Transverse colon (tissue), 4 donors: ENCODE measurements at regions not wholly inside any gene's neighbourhood (a gene's known extent, or its start where the extent isn't known, plus 50 kb on each side); places are given as distances from the start of the nearest gene placed in this dataset.

ENCODE experiments used
- DNase-seq: peaks from one replicate; pipeline ENCODE4 v3.0.0-alpha.2; 2019
- H3K27ac ChIP-seq, 4 donors: fragments of 200-600 bp; sonication (generic); 2 replicates each; pipeline ENCODE4 v1.5.1; 2016 to 2018; ENCODE audit warnings: inconsistent platforms in 4 of 4
- H3K27me3 ChIP-seq: fragments of 200-600 bp; sonication (generic); 2 replicates; pipeline ENCODE4 v1.5.1; 2017; ENCODE audit warnings: inconsistent platforms
- H3K36me3 ChIP-seq, 4 donors: fragments of 200-600 bp; sonication (generic); 2 replicates each; pipeline ENCODE4 v1.5.1; 2017 to 2019; ENCODE audit warnings: inconsistent platforms in 4 of 4
- H3K4me1 ChIP-seq, 4 donors: fragments of 200-600 bp; sonication (generic); 2 replicates each; pipeline ENCODE4 v1.5.1; 2017 to 2020; ENCODE audit warnings: inconsistent platforms in 4 of 4
- H3K4me3 ChIP-seq, 4 donors: fragments of 200-600 bp; sonication (generic); 1 replicate in 1 of 4; 2 replicates in 3 of 4; pipeline versions ENCODE4 v1.5.1 to v1.6.1; 2017 to 2019; ENCODE audit warnings: inconsistent platforms in 4 of 4
- H3K9me3 ChIP-seq, 2 donors: fragments of 200-600 bp; sonication (generic); 2 replicates each; pipeline ENCODE4 v1.5.1; 2017 to 2019; ENCODE audit warnings: inconsistent platforms in 2 of 2
- EP300 ChIP-seq: sonication (generic); formaldehyde crosslinking; IDR thresholded peaks from one replicate; pipeline ENCODE4 v1.6.1; 2017; ENCODE audit warnings: antibody characterized with exemption, low read depth
- POLR2A ChIP-seq: fragments of 450-650 bp; IDR thresholded peaks from one replicate; pipeline ENCODE4 v1.6.1; 2016; ENCODE audit warnings: antibody characterized with exemption, mild to moderate bottlenecking, moderate library complexity
- POLR2AphosphoS5 ChIP-seq, 3 donors: sonication (generic); formaldehyde crosslinking; IDR thresholded peaks; one replicate each; pipeline ENCODE4 v1.6.1; 2016; ENCODE audit warnings: antibody characterized with exemption in 3 of 3
- WGBS, 2 donors: methylation state at CpG; one replicate each; pipeline ENCODE4 v1.1.5; 2018; ENCODE audit warnings: low coverage in 1 of 2; 5-methylcytosine and 5-hydroxymethylcytosine counted together
- in situ Hi-C, 4 donors: fragments of 200-750 bp; cut with MboI; loops; one replicate each; pipeline versions ENCODE4 v1.15.0 to v1.15.1; 2017; ENCODE audit warnings: low sequenced_read_pairs in 3 of 4, low pct_ligation_motif_present in 1 of 4, low pct_unique_long_range_greater_than_20kb in 1 of 4
- intact Hi-C: fragments of 100-400 bp; cut with DNase I; formaldehyde crosslinking; loops from one replicate; pipeline ENCODE4 v1.15.1; 2023; ENCODE audit warnings: low total_unique reads
- TF ChIP-seq, protein P1 (sequence below), 5 experiments: fragments of 200-600 bp in 3 of 5; fragments of 450-650 bp in 2 of 5; sonication (generic) in 3 of 5; IDR thresholded peaks; 1 replicate in 2 of 5; 2 replicates in 3 of 5; pipeline ENCODE4 v1.5.1; 2016 to 2017; ENCODE audit warnings: antibody characterized with exemption in 5 of 5, inconsistent platforms in 3 of 5, mild to moderate bottlenecking in 2 of 5, moderate library complexity in 1 of 5

DNA sequence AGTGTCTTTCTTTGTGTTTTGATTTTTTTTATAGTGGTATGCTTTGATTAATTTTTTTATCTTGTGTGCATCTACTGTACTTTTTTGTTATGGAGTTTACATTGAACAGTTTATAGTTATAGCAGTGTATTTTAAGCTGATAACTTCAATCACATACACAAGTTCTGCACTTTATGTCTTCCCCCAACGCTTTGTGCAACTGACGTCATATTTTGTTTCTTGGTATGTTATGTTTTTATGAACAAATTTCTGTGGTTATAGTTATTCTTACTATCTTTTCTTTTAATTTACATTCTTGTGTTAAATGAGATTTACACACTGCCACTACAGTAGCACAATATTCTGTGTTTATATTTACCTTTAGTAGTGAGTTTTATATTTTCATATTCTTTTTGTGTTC is 197.1 kb downstream of the SNAPC1 start:
- Histone ChIP-seq H3K36me3 (no peaks in the 10 kb centered on the region), H3K4me1 (no peaks in the 10 kb centered on the region), H3K9me3 (peaks cover 7 to 9% of the 10 kb centered on the region in 2 donors), H3K27ac (no peak overlapping the region), H3K27me3 (no peaks in the 10 kb centered on the region), H3K4me3 (no peak overlapping the region)
- no peak for TF ChIP-seq POLR2AphosphoS5 (IDR thresholded peaks at IDR 0.05)
- TF ChIP-seq EP300, result no peak
- TF ChIP-seq, protein P1, sequence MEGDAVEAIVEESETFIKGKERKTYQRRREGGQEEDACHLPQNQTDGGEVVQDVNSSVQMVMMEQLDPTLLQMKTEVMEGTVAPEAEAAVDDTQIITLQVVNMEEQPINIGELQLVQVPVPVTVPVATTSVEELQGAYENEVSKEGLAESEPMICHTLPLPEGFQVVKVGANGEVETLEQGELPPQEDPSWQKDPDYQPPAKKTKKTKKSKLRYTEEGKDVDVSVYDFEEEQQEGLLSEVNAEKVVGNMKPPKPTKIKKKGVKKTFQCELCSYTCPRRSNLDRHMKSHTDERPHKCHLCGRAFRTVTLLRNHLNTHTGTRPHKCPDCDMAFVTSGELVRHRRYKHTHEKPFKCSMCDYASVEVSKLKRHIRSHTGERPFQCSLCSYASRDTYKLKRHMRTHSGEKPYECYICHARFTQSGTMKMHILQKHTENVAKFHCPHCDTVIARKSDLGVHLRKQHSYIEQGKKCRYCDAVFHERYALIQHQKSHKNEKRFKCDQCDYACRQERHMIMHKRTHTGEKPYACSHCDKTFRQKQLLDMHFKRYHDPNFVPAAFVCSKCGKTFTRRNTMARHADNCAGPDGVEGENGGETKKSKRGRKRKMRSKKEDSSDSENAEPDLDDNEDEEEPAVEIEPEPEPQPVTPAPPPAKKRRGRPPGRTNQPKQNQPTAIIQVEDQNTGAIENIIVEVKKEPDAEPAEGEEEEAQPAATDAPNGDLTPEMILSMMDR (IDR thresholded peaks at IDR 0.05), result no peak
- no peak for TF ChIP-seq POLR2A
- intact Hi-C loops (no loop called here), in situ Hi-C loops (no loop called here)
- WGBS, 2 donors, result 86 to 90% methylated on average over 2 of the region's 2 CpGs
- DNase-seq, result no peak

DNA sequence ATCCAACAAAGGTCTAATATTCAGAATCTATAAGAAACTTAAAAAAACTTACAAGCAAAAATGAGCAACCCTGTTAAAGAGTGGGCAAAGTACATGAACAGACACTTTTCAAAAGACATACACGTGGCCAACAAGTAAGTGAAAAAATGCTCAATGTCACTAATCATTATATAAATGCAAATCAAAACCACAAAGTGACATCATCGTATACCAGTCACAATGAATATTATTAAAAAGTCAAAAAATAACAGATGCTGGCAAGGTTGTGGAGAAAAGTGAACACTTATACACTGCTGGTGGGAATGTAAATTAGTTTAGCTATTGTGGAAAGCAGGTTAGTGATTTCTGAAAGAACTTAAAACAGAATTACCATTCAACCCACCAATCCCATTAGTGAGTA is 199.1 kb downstream of the SNAPC1 start:
- Histone ChIP-seq H3K9me3 (peaks cover 2 to 3% of the 10 kb centered on the region in 2 donors), H3K4me3 (no peak overlapping the region), H3K27ac (no peak overlapping the region), H3K36me3 (no peaks in the 10 kb centered on the region), H3K4me1 (no peaks in the 10 kb centered on the region), H3K27me3 (no peaks in the 10 kb centered on the region)
- intact Hi-C loops, result no loop called here
- no peak for DNase-seq
- WGBS, 2 donors, result 45 to 81% methylated on average over 2 of the region's 2 CpGs
- TF ChIP-seq POLR2AphosphoS5 (IDR thresholded peaks at IDR 0.05) (no peak), EP300 (no peak), POLR2A (no peak)
- TF ChIP-seq, protein P1 (IDR thresholded peaks at IDR 0.05), result no peak
- in situ Hi-C loops, result no loop called here

DNA sequence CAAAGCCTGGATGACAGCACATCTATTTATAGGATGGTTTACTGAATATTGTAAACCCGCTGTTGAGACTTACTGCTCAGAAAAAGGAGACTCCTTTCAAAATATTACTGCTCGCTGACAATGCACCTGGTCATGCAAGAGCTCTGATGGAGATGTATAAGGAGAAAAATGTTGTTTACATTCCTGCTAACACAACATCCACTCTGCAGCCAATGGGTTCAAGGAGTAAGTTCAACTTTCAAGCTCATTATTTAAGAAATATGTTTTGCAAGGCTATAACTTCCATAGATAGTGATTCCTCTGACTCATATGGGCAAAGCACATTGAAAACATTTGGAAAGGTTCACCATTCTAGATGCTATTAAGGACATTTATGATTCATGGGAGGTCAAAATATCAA is 201.7 kb downstream of the SNAPC1 start:
- no peaks in the 10 kb centered on the region for H3K9me3 ChIP-seq
- WGBS, 2 donors, result 83 to 86% methylated on average over 1 to 2 of the region's 2 CpGs
- H3K36me3 ChIP-seq, result no peaks in the 10 kb centered on the region
- TF ChIP-seq POLR2A (no peak), POLR2AphosphoS5 (IDR thresholded peaks at IDR 0.05) (no peak), EP300 (no peak)
- TF ChIP-seq, protein P1 (IDR thresholded peaks at IDR 0.05), result no peak
- no peaks in the 10 kb centered on the region for H3K4me1 ChIP-seq
- H3K27me3 ChIP-seq, result no peaks in the 10 kb centered on the region
- H3K4me3 ChIP-seq, result no peak overlapping the region
- intact Hi-C loops (no loop called here), in situ Hi-C loops (no loop called here)
- DNase-seq, result no peak
- no peak overlapping the region for H3K27ac ChIP-seq

DNA sequence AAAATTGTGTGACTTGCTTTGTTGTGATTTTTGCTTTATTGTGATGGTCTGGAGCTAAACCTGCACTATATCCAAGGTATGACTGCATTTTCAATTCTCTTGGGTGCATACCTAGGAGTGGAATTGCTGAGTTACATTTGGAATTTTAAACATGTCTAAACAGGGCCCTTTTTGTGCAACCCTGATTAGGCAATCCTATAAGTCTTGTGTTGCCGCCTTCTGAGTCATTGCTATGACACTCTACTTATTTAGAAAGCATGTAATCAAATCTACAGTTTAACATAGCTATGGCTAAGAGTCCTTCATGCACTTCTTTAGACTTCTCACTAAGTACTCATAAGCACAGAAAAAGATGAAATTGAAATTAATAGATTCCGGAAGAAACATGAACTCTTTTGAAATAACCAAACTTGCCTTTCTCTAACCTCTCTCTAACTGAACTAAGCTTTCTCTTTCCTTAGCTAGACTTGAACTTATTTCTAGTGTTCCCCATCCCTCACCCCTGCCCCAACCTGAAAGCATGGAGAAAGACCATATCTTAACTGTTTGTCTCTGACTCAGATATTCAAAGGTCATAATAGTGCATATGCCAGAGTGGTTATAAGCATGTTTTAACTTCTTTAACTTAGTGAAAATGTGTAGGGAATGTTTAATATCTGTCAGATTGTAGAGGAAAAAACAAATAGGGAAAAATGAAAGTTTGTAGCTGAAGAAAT is 203.0 kb downstream of the SNAPC1 start:
- no peak overlapping the region for H3K27ac ChIP-seq
- no peaks in the 10 kb centered on the region for H3K4me1 ChIP-seq
- WGBS, 2 donors, result 70 to 93% methylated on average over 2 of the region's 2 CpGs
- TF ChIP-seq, protein P1 (IDR thresholded peaks at IDR 0.05), result no peak
- TF ChIP-seq POLR2A, result no peak
- no peaks in the 10 kb centered on the region for H3K9me3 ChIP-seq
- no peak for DNase-seq
- intact Hi-C loops, result no loop called here
- in situ Hi-C loops, result no loop called here
- H3K27me3 ChIP-seq, result no peaks in the 10 kb centered on the region
- no peaks in the 10 kb centered on the region for H3K36me3 ChIP-seq
- no peak overlapping the region for H3K4me3 ChIP-seq
